Activated naive CD8-positive, alpha-beta T cell treated with anti-CD3 and anti-CD28 coated beads for 36 hours (primary cell): ENCODE measurements at regions not wholly inside any gene's neighbourhood (a gene's known extent, or its start where the extent isn't known, plus 50 kb on each side); places are given as distances from the start of the nearest gene placed in this dataset.

Source experiments
- DNase-seq: peaks from one replicate; pipeline ENCODE4 v3.0.0; 2021
- H3K27ac Mint-ChIP-seq: one replicate; pipeline ENCODE4 v1.8.0; 2022; ENCODE audit warnings: mild to moderate bottlenecking, moderate library complexity, mixed read lengths
- H3K27me3 Mint-ChIP-seq: one replicate; pipeline ENCODE4 v1.8.0; 2022; ENCODE audit warnings: mild to moderate bottlenecking, mixed read lengths
- H3K36me3 Mint-ChIP-seq: one replicate; pipeline ENCODE4 v1.8.0; 2021; ENCODE audit warnings: mild to moderate bottlenecking, mixed read lengths
- H3K4me1 Mint-ChIP-seq: one replicate; pipeline ENCODE4 v1.8.0; 2021; ENCODE audit warnings: mixed read lengths
- H3K4me3 Mint-ChIP-seq: one replicate; pipeline ENCODE4 v1.8.0; 2022; ENCODE audit warnings: mild to moderate bottlenecking, moderate library complexity, mixed read lengths
- H3K9me3 Mint-ChIP-seq: one replicate; pipeline ENCODE4 v1.8.0; 2022; ENCODE audit warnings: mixed read lengths

DNA sequence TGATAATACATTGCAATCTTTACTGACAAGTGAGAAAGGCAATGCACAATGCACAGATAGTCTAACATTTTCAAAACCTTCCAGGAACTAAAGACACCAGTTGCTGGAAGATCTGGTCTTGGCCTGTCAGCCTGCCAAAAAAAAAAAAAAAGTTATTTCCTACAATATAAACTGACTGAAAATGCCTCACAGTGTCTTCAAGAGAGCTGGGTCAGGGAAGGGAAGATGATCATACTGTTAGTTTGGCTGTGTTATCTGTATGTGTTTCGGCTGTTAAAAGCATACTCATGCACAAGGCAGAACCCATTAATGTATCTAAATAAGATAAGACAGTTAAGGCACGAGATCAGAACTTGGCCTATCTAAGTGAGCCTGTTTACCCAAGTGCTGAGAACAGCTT, 673.4 kb downstream of the MECOM start:
- Mint-ChIP-seq H3K4me3 (no peak overlapping the region), H3K36me3 (no peaks in the 10 kb centered on the region), H3K9me3 (no peaks in the 10 kb centered on the region), H3K27ac (no peak overlapping the region), H3K27me3 (no peaks in the 10 kb centered on the region), H3K4me1 (no peaks in the 10 kb centered on the region)
- no peak for DNase-seq

DNA sequence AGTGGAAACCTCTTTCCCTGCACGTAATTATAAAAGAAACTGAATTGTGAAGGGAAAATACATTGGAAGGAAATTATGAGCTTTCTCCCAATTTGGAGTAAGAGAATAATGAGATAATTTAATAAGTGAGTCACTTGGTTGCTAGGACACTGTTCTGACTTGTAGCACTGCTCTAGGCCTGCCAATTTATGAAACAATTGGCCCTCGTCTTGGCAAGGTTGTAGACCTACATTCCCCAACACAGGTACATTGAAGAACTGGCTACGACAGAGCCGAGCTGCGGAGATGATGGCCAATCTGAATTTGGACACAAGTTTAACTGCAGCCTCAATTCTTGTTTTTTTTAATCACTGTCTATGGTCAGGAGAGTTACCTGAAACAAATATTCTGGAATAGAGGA, 674.1 kb downstream of the MECOM start:
- Mint-ChIP-seq H3K9me3 (no peaks in the 10 kb centered on the region), H3K4me1 (no peaks in the 10 kb centered on the region), H3K27ac (no peak overlapping the region), H3K4me3 (no peak overlapping the region), H3K36me3 (no peaks in the 10 kb centered on the region), H3K27me3 (no peaks in the 10 kb centered on the region)
- no peak for DNase-seq

DNA sequence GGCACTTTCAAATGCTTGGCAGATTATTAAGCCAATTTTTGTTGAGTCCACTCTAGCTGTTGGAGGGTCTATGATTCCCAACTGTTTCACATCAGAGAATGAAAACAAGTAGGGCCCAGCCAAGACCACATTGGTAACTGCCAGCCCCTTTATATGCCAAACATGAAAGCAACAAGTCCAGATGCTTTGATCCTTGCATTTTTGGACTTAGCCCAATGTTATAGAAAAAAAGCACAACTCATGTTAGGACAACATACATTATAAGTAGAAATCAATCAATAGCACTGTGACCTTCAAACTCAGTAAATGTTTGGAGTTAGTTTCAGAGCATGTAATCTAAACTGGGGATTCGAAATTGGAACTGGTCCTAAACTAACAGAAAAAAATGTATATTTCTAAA, 674.7 kb downstream of the MECOM start:
- Mint-ChIP-seq H3K27ac (no peak overlapping the region), H3K27me3 (no peaks in the 10 kb centered on the region), H3K4me3 (no peak overlapping the region), H3K9me3 (no peaks in the 10 kb centered on the region), H3K4me1 (no peaks in the 10 kb centered on the region), H3K36me3 (no peaks in the 10 kb centered on the region)
- DNase-seq, result no peak

DNA sequence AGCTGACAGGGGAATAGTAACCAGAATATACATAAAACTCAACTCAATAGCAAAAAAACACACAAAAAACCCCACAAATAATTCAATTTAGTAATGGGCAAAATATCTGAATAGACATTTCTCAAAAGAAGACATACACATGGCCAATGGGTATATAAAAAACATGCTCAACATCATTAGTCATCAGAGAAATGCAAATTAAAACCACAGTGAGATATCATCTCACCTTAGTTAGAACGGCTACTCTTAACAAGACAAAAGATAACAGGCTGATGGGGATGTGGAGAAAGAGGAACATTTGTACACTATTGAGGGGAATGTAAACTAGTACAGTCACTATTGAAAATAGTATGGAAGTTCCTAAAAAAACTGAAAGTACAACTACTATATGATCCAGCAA, 678.6 kb downstream of the MECOM start:
- DNase-seq, result no peak
- Mint-ChIP-seq H3K4me1 (no peaks in the 10 kb centered on the region), H3K9me3 (no peaks in the 10 kb centered on the region), H3K36me3 (no peaks in the 10 kb centered on the region), H3K27me3 (no peaks in the 10 kb centered on the region), H3K4me3 (no peak overlapping the region), H3K27ac (no peak overlapping the region)

DNA sequence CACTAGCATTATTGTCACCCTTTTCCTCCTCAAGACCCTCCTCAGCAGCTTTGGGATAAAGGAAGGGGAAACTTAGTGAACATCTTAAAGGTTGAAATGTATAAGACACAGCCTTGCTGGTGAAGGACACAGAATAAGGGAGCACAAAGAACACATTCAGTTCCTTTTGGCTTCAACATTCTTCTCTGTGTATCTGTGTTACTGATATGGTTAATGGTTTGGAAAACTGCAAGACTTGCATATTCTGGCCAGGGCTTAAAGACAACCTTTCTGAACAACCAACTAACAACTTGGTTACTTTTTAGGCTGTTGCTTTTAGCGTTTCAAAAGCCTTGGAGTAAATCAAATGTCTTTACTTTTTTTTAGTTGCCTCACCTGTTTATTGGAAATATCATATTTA, 680.5 kb downstream of the MECOM start:
- Mint-ChIP-seq H3K27me3 (no peaks in the 10 kb centered on the region), H3K27ac (no peak overlapping the region), H3K36me3 (no peaks in the 10 kb centered on the region)

DNA sequence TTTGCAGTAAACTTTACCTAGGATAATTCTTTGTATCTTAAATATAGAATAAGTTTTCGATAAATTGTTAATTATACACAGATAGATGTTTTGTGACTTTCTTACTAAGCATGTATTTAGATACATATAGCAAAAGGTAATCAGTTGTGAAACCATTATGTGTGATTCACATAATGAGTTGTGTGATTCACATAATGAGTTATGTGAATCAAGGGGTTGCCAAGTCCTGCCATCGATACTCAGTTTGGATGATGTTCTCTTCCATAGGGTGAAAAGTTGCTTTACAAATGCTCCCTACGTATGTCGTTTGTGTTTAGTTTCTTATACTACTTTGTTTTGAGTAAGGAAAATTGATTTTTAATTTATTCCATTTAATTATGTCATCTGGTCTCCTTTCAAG, 682.1 kb downstream of the MECOM start:
- Mint-ChIP-seq H3K27ac (no peak overlapping the region), H3K4me3 (no peak overlapping the region), H3K9me3 (no peaks in the 10 kb centered on the region), H3K4me1 (no peaks in the 10 kb centered on the region), H3K27me3 (no peaks in the 10 kb centered on the region), H3K36me3 (no peaks in the 10 kb centered on the region)
- no peak for DNase-seq

More for the DNA sequence above, 680.5 kb downstream of the MECOM start:
- Mint-ChIP-seq H3K9me3 (no peaks in the 10 kb centered on the region), H3K4me3 (no peak overlapping the region), H3K4me1 (no peaks in the 10 kb centered on the region)
- DNase-seq, result no peak

DNA sequence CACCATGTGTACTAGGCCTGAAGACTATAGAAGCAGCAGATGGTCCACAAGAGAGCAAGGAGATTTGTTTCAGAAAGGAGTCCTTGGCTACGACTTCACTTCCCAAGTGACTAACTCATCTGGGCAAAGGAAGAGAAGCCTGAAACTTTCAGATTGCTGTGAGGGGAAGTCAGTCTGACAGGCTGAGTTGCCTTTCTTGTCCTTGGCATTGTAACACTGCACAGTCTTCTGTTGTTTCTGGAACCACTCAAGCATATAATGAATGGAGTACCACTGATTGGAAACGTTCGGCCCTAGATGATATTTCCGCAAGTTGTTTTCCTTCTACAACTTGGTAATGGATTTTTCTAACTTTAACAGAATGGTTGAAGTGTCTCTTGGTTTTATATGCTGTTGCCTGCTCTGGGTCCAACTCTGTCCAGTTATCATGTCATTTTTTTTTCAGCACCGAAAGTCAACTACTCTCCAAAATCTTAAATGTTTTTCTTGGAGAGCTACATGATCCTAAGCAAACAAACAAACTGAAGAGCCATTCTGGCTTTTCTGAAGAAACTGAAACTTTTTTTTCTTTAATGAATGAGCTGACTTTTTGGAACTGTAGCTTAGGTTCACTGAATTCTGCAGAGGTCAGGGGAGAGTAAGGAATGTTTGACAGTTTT, 685.7 kb downstream of the MECOM start:
- Mint-ChIP-seq H3K36me3 (no peaks in the 10 kb centered on the region), H3K27ac (no peak overlapping the region), H3K27me3 (no peaks in the 10 kb centered on the region), H3K4me1 (no peaks in the 10 kb centered on the region), H3K9me3 (no peaks in the 10 kb centered on the region), H3K4me3 (no peak overlapping the region)
- DNase-seq, result no peak

DNA sequence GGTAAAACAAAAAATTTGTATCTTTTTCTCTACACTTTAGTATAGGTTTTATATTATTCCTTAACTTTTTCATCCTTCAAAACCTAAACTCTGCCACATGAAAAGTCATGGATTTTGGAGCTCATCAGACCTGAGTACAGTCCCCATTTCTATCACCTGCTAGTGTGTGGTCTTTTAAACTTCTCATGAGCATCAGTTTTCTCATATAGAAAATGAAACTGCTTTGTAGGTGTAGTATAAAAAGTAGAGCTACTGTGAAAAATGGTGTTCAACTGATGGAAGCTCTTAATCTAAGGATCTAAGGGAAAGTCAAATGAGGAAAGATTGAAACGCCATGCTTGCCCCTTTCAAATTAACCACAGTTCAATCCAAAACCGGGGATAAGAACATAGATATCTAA, 686.5 kb downstream of the MECOM start:
- no peak for DNase-seq
- Mint-ChIP-seq H3K36me3 (no peaks in the 10 kb centered on the region), H3K4me3 (no peak overlapping the region), H3K27ac (no peak overlapping the region), H3K4me1 (no peaks in the 10 kb centered on the region), H3K9me3 (no peaks in the 10 kb centered on the region), H3K27me3 (no peaks in the 10 kb centered on the region)

DNA sequence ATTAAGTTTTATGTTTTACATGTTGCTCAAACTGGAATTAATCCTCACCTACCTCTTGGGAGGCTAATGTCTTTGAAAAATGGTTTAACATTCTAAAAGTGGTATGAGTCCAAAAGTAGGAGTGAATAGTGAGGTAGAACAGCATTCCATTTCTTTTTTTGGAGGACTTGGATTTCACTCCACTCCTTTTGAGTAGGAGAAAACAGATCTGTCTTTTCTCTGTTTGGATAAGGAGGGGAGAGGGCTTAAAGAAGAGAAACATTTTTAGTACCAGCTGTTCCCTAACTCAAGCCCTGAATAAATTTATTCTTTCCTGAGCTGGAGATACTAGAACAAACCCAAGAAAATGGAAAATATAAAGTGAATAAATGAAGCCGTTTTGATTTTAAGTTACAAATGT, 687.9 kb downstream of the MECOM start:
- no peaks in the 10 kb centered on the region for H3K4me1 Mint-ChIP-seq
- H3K36me3 Mint-ChIP-seq, result no peaks in the 10 kb centered on the region
- DNase-seq, result no peak
- H3K27me3 Mint-ChIP-seq, result no peaks in the 10 kb centered on the region
- H3K4me3 Mint-ChIP-seq, result no peak overlapping the region
- H3K9me3 Mint-ChIP-seq, result no peaks in the 10 kb centered on the region
- H3K27ac Mint-ChIP-seq, result no peak overlapping the region

DNA sequence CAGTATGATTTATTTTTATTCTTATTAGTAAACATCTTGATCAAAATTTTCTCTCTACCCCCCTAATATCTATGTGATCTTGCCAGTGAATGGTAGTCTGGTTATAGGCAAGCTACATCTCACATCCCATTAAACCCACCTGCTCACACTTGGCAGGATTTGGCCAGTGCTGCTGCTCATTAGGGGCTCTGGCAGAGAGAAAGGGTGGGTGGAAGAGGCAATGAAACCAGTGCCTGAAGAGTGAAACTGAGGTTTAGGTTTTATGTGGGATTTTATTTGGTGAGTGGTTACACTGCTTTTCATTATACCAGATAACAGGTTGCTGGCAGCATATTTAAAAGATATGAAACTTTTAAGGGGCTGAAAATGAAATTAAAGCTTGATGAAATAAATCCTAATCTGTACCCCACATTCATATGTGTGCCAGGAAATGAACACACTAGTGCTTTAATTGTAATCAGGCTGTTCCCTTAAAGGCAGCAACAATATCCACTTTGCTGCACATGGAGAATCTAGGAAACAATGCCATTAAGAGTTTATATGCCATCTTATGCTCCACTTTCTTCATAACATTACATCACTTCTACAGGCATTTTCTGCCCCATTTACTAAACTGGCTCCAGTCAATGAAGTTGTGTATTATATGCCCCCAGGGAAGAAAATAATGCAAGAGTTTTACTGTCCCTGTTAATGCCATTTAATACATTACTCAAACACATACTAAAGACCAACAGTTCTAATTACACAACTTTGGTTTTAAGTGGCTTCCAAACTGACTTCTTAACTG, 688.7 kb downstream of the MECOM start:
- H3K4me1 Mint-ChIP-seq, result no peaks in the 10 kb centered on the region
- H3K4me3 Mint-ChIP-seq, result no peak overlapping the region
- no peak for DNase-seq
- H3K9me3 Mint-ChIP-seq, result no peaks in the 10 kb centered on the region
- H3K27me3 Mint-ChIP-seq, result no peaks in the 10 kb centered on the region
- H3K27ac Mint-ChIP-seq, result no peak overlapping the region
- no peaks in the 10 kb centered on the region for H3K36me3 Mint-ChIP-seq

DNA sequence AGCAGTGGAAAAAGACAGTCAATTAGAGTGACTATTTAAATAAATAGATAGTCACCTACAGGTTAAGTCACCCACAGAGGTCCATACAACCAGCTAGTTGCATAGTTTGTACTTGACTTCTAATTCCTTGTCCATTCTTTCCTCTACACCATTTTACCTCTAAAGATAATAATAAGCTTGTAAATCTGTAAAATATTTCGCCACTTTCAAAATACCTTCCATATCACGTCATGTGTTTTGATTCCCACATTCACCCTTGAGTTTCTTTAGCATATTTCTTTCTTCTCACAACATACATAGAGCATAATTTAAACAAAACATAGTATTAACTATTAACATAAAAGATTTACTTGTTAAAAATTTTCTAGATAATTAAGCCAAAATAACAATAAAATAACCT, 689.6 kb downstream of the MECOM start:
- Mint-ChIP-seq H3K36me3 (no peaks in the 10 kb centered on the region), H3K4me1 (no peaks in the 10 kb centered on the region), H3K9me3 (no peaks in the 10 kb centered on the region), H3K27ac (no peak overlapping the region), H3K27me3 (no peaks in the 10 kb centered on the region), H3K4me3 (no peak overlapping the region)
- no peak for DNase-seq

DNA sequence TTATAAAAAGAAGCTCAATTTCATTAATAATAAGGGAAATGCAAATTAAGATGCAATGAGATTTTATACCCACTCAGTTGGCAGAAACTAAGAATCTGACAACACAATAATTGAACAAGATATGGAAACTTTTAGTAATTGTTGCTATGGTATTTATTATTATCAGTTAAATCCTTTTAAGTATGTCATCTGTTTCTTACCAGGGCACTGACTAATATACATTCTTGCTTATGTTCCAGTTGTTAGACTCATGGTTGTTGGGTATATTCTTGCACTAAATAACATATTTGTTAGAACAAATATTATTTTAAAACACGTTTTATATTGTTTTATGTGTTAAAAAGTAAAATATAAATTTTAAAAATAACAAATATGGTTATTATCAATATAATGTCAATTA, 690.3 kb downstream of the MECOM start:
- no peak overlapping the region for H3K27ac Mint-ChIP-seq
- no peaks in the 10 kb centered on the region for H3K9me3 Mint-ChIP-seq
- DNase-seq, result no peak
- H3K36me3 Mint-ChIP-seq, result no peaks in the 10 kb centered on the region
- H3K4me1 Mint-ChIP-seq, result no peaks in the 10 kb centered on the region
- no peaks in the 10 kb centered on the region for H3K27me3 Mint-ChIP-seq
- H3K4me3 Mint-ChIP-seq, result no peak overlapping the region

DNA sequence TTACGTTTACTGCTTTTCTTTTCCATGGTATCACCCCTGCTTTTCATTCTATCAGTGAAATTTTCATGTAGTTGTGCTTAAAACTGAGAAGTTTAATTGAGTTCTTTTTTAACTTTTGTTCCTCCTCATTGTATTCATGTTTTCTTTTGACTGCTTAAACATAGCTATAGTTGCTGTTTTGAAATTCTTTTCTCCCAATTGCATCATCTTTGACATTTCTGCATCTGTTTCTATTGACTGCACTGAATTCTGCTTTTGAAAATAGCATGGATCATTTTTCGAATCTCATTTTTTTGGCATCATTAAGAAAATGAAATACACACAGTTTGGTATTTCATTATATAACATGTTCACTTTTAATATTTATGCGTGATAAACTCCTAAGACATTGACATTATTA, 694.9 kb downstream of the MECOM start:
- Mint-ChIP-seq H3K36me3 (no peaks in the 10 kb centered on the region), H3K27ac (no peak overlapping the region), H3K9me3 (peaks cover 2% of the 10 kb centered on the region), H3K4me1 (no peaks in the 10 kb centered on the region), H3K4me3 (no peak overlapping the region), H3K27me3 (no peaks in the 10 kb centered on the region)
- no peak for DNase-seq

DNA sequence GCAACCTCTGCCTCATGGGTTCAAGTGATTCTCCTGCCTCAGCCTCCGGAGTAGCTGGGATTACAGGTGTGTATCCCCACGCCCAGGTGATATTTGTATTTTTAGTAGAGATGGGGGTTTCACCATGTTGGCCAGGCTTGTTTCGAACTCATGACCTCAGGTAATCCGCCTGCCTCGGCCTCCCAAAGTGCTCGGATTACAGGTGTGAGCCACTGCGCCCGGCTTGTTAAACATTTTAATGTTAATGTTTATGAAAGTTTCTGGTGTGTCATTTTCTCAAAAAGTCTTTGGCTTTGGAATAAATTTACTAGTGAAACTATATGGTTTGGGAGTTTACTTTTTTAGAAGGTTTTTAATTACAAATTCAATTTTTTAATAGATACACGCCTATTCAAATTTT, 698.8 kb downstream of the MECOM start:
- Mint-ChIP-seq H3K9me3 (peaks cover 2% of the 10 kb centered on the region), H3K36me3 (no peaks in the 10 kb centered on the region), H3K27me3 (no peaks in the 10 kb centered on the region), H3K4me3 (no peak overlapping the region), H3K4me1 (no peaks in the 10 kb centered on the region), H3K27ac (no peak overlapping the region)
- no peak for DNase-seq

DNA sequence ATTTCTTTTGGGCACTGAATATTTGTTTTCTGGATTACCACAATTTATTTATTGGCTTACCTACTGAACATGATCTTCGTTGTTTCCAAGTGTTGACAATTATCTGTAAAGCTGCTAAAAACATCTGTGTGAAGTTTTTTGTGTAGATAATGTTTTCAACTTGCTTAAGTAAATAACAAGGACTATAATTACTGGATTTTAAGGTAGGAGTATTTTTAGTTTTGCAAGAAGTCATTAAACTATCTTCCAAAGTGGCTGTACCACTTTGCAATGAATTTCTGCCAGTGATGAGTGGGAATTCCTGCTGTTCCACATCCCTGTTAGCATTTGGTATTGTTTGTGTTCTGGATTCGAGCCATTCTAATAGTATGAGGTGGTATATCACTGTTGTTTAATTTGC, 702.2 kb downstream of the MECOM start:
- H3K4me3 Mint-ChIP-seq, result no peak overlapping the region
- DNase-seq, result no peak
- no peaks in the 10 kb centered on the region for H3K9me3 Mint-ChIP-seq
- no peaks in the 10 kb centered on the region for H3K4me1 Mint-ChIP-seq
- no peak overlapping the region for H3K27ac Mint-ChIP-seq
- H3K36me3 Mint-ChIP-seq, result no peaks in the 10 kb centered on the region
- H3K27me3 Mint-ChIP-seq, result no peaks in the 10 kb centered on the region

DNA sequence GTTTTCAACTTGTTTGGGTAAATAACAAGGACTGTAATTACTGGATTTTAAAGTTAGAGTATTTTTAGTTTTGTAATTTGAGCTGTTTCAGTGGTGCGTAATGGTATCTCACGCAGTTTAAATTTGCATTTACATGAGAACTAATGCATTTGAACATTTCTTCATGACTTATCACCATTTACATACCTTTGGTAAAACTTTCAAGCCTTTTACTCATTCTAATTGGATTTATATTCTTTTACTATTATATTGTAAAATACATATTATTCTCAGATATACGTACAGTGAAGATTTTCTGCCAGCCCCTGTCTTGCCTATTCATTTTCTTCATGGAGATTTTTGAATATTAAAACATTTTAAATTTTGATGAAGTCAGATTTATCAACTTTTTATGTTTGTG, 703.8 kb downstream of the MECOM start:
- Mint-ChIP-seq H3K36me3 (no peaks in the 10 kb centered on the region), H3K4me1 (no peaks in the 10 kb centered on the region), H3K27ac (no peak overlapping the region), H3K4me3 (no peak overlapping the region), H3K9me3 (no peaks in the 10 kb centered on the region), H3K27me3 (no peaks in the 10 kb centered on the region)
- no peak for DNase-seq
